K562 (cell line): ENCODE measurements at regions not wholly inside any gene's neighbourhood (a gene's known extent, or its start where the extent isn't known, plus 50 kb on each side); places are given as distances from the start of the nearest gene placed in this dataset.

ENCODE experiments used
- ATAC-seq: fragments of 200-7000 bp; cut with Tn5 transposase; 3 replicates; pipeline ENCODE4 v1.9.1; 2020; ENCODE audit warnings: moderate library complexity
- BruUV-seq: library from RNA; stranded (reverse); fragments of 400-500 nt; replicated peaks from 2 replicates; lab custom pipeline; 2021; lab: Mats Ljungman, UMichigan
- CTCF ChIA-PET: fragments of 300-600 bp; formaldehyde crosslinking; extraction: SDS; loops from one replicate; lab custom pipeline; 2021; ENCODE audit warnings: low intra/inter-chr PET ratio; lab: Yijun Ruan, JAX
- POLR2A ChIA-PET: fragments of 300-600, 350-650 bp; sonication (Branson Sonifier 250); formaldehyde crosslinking; extraction: SDS; loops from one replicate; lab custom pipeline; 2021; ENCODE audit warnings: antibody characterized with exemption, inconsistent platforms; lab: Yijun Ruan, JAX
- DNase-seq, 4 experiments: peaks; one replicate each; pipeline versions ENCODE4 v3.0.0 to v3.0.0-alpha.2; 2011 to 2018; ENCODE audit warnings: low spot score in 3 of 4, mixed read lengths in 3 of 4; ENCODE audit errors: extremely low read depth in 1 of 4
- FAIRE-seq: peaks from 2 replicates; lab custom pipeline; 2011; peaks lifted over from hg19 to GRCh38; lab: Jason Lieb, UNC
- H2AFZ ChIP-seq: 2 replicates; pipeline ENCODE4 v1.6.0; 2011; ENCODE audit warnings: low read depth, low read length, control low read depth, inconsistent platforms
- H3K27ac ChIP-seq: fragments of 200-600 bp; 3 replicates; pipeline ENCODE4 v1.8.0; 2011; ENCODE audit warnings: low read depth, mild to moderate bottlenecking, control low read depth, inconsistent platforms, low read length, moderate library complexity, mixed read lengths; ENCODE audit errors: extremely low read depth
- H3K27me3 ChIP-seq, 2 experiments: fragments of 300-600 bp in 1 of 2; 2 replicates in 1 of 2; 3 replicates in 1 of 2; pipeline versions ENCODE4 v1.6.0 to v1.8.0; 2011; ENCODE audit warnings: inconsistent platforms in 2 of 2, low read length in 2 of 2, mild to moderate bottlenecking in 1 of 2, mixed read lengths in 1 of 2, moderate library complexity in 1 of 2; ENCODE audit not compliant: control insufficient read depth in 2 of 2, insufficient read depth in 2 of 2
- H3K36me3 ChIP-seq: fragments of 300-600 bp; 3 replicates; pipeline ENCODE4 v1.8.0; 2011; ENCODE audit warnings: mild to moderate bottlenecking, low read length, inconsistent platforms; ENCODE audit not compliant: control insufficient read depth, insufficient read depth
- H3K4me1 ChIP-seq, 2 experiments: fragments of 200-600 bp in 1 of 2; replicated peaks in 1 of 2; 2 replicates in 1 of 2; 3 replicates in 1 of 2; pipeline versions ENCODE4 v1.5.1 to v1.8.0; 2011; ENCODE audit warnings: inconsistent platforms in 2 of 2, low read length in 2 of 2, mild to moderate bottlenecking in 1 of 2, mixed read lengths in 1 of 2, moderate library complexity in 1 of 2; ENCODE audit not compliant: control insufficient read depth in 2 of 2, insufficient read depth in 2 of 2
- H3K4me2 ChIP-seq: 2 replicates; pipeline ENCODE4 v1.6.1; 2011; ENCODE audit warnings: low read length, control low read depth, inconsistent platforms, mixed read lengths; ENCODE audit not compliant: insufficient read depth
- H3K4me3 ChIP-seq: fragments of 200-600 bp; sonication (generic), shearing (Covaris generic); 2 replicates; pipeline ENCODE4 v1.5.1; 2016; ENCODE audit warnings: control low read depth, inconsistent platforms
- H3K79me2 ChIP-seq: fragments of 200-600 bp; 3 replicates; pipeline ENCODE4 v1.8.0; 2011; ENCODE audit warnings: low read length, inconsistent platforms; ENCODE audit not compliant: control insufficient read depth, insufficient read depth
- H3K9ac ChIP-seq, 2 experiments: 2 replicates each; pipeline versions ENCODE4 v1.6.0 to v1.6.1; 2011; ENCODE audit warnings: low read depth in 2 of 2, low read length in 2 of 2, control low read depth in 1 of 2, inconsistent platforms in 1 of 2, mild to moderate bottlenecking in 1 of 2, mixed read lengths in 1 of 2; ENCODE audit not compliant: insufficient read depth in 1 of 2
- H3K9me1 ChIP-seq: one replicate; pipeline ENCODE4 v1.6.0; 2011; ENCODE audit warnings: inconsistent platforms, mild to moderate bottlenecking, low read length, moderate library complexity; ENCODE audit not compliant: control insufficient read depth, insufficient read depth
- H3K9me3 ChIP-seq: replicated peaks from 2 replicates; pipeline ENCODE4 v1.5.1; 2011; ENCODE audit warnings: low read depth, low read length, inconsistent platforms; ENCODE audit not compliant: control insufficient read depth, insufficient read depth
- H4K20me1 ChIP-seq: replicated peaks from 2 replicates; pipeline ENCODE4 v1.6.1; 2011; ENCODE audit warnings: low read length, inconsistent platforms, mixed read lengths; ENCODE audit not compliant: control insufficient read depth, insufficient read depth
- CREB3L1 ChIP-seq: fragments of 450-650 bp; IDR thresholded peaks from 2 replicates; pipeline ENCODE4 v1.6.1; 2014; ENCODE audit warnings: low read depth, mild to moderate bottlenecking, moderate library complexity, borderline replicate concordance
- CSDE1 ChIP-seq, 2 experiments: fragments of 450-650 bp; IDR thresholded peaks; 2 replicates each; pipeline ENCODE4 v1.6.1; 2016; ENCODE audit warnings: mild to moderate bottlenecking in 1 of 2
- ELK1 ChIP-seq: sonication (generic); formaldehyde crosslinking; IDR thresholded peaks from 2 replicates; pipeline ENCODE4 v1.8.1; 2022; ENCODE audit warnings: missing genetic modification reagents
- PHB ChIP-seq: fragments of 250-450 bp; sonication (Bioruptor Pico); IDR thresholded peaks from 2 replicates; pipeline ENCODE4 v1.5.0; 2021
- RBM34 ChIP-seq: fragments of 200-400 bp; formaldehyde crosslinking; IDR thresholded peaks from 2 replicates; pipeline ENCODE4 v1.6.1; 2018; ENCODE audit warnings: low read length, borderline replicate concordance; ENCODE audit not compliant: insufficient read depth
- TCF7L2 ChIP-seq: fragments of 150-350 bp; IDR thresholded peaks from 2 replicates; pipeline ENCODE4 v1.6.1; 2016; ENCODE audit warnings: low read depth, mild to moderate bottlenecking, low read length, moderate library complexity
- ZNF280A ChIP-seq: fragments of 450-650 bp; IDR thresholded peaks from 2 replicates; pipeline ENCODE4 v1.6.1; 2018; ENCODE audit warnings: mild to moderate bottlenecking, low read depth; ENCODE audit not compliant: partially characterized antibody
- ZNF324 ChIP-seq: fragments of 250-450 bp; sonication (Bioruptor Pico); IDR thresholded peaks from 2 replicates; pipeline ENCODE4 v1.4.0; 2020; ENCODE audit warnings: mild to moderate bottlenecking
- WGBS: fragments of 100-300 bp; shearing (Covaris generic); methylation state at CpG from one replicate; pipeline ENCODE4 v1.1.6; 2016; ENCODE audit warnings: low coverage, mixed read lengths; ENCODE audit not compliant: insufficient coverage; ENCODE audit errors: missing lambda C conversion rate; 5-methylcytosine and 5-hydroxymethylcytosine counted together
- in situ Hi-C: fragments of 300-500 bp; cut with MboI; formaldehyde crosslinking; loops from 4 replicates; pipeline ENCODE4 v1.15.0; 2018; ENCODE audit warnings: inconsistent platforms, mixed read lengths
- intact Hi-C: fragments of 100-400 bp; cut with micrococcal nuclease; formaldehyde crosslinking; loops from 2 replicates; pipeline ENCODE4 v1.14.2; 2022

GRCh38 chr13:50535050-50535449 lies 308.4 kb downstream of the DLEU7 start:
- BruUV-seq: no TSS peak
- Histone ChIP-seq H3K27me3 (no peaks in the 10 kb centered on the region), H3K36me3 (no peaks in the 10 kb centered on the region), H3K9me3 (no peaks in the 10 kb centered on the region; the same call in 1 of the 2 replicates), H3K27ac (no peak overlapping the region), H3K9ac (no peak overlapping the region), H3K4me3 (no peak overlapping the region), H3K79me2 (no peaks in the 10 kb centered on the region), H2AFZ (no peak overlapping the region), H3K4me1 (no peaks in the 10 kb centered on the region), H3K9me1 (no peaks in the 10 kb centered on the region), H4K20me1 (no peaks in the 10 kb centered on the region), H3K4me2 (no peak overlapping the region)
- DNase-seq: no peak
- TF ChIP-seq PHB (CRISPR knock-in tag) (no peak), TCF7L2 (no peak), CSDE1 (IDR thresholded peaks at IDR 0.05) (no peak), ZNF324 (CRISPR knock-in tag) (peak; percentile 95), ZNF280A (peak; percentile 38)
- ChIA-PET CTCF (no interaction called here), POLR2A (no interaction called here)
- in situ Hi-C loops (no loop called here), intact Hi-C loops (no loop called here)
- no peak for ATAC-seq
- no peak for FAIRE-seq

- no peaks in the 10 kb centered on the region for H4K20me1 ChIP-seq
- ChIA-PET CTCF (no interaction called here), POLR2A (no interaction called here)
- H3K79me2 ChIP-seq: no peaks in the 10 kb centered on the region
- DNase-seq (no peak), FAIRE-seq (no peak), ATAC-seq (no peak)
- H3K27ac ChIP-seq: no peak overlapping the region
- H3K4me1 ChIP-seq: no peaks in the 10 kb centered on the region
- H2AFZ ChIP-seq: no peak overlapping the region
- no peak overlapping the region for H3K4me3 ChIP-seq
- H3K27me3 ChIP-seq: no peaks in the 10 kb centered on the region
- no peaks in the 10 kb centered on the region for H3K9me1 ChIP-seq
- H3K9me3 ChIP-seq: no peaks in the 10 kb centered on the region; the same call in 1 of the 2 replicates
- in situ Hi-C loops (no loop called here), intact Hi-C loops (no loop called here)
- no peaks in the 10 kb centered on the region for H3K36me3 ChIP-seq
- WGBS: 14% methylated on average over 1 of the region's 1 CpG
- no peak overlapping the region for H3K4me2 ChIP-seq
- H3K9ac ChIP-seq: no peak overlapping the region
- no TSS peak for BruUV-seq
- TF ChIP-seq CREB3L1 (no peak), RBM34 (no peak), ELK1 (CRISPR knock-in tag) (no peak)
These were observed 306.5 kb downstream of the DLEU7 start for GRCh38 chr13:50537029-50537428.
